ENCODE measurements at regions not wholly inside any gene's neighbourhood (a gene's known extent, or its start where the extent isn't known, plus 50 kb on each side); places are given as distances from the start of the nearest gene placed in this dataset.
A peak's percentile ranks its signal among the peaks of the same experiment; 100 is the strongest.

DNA sequence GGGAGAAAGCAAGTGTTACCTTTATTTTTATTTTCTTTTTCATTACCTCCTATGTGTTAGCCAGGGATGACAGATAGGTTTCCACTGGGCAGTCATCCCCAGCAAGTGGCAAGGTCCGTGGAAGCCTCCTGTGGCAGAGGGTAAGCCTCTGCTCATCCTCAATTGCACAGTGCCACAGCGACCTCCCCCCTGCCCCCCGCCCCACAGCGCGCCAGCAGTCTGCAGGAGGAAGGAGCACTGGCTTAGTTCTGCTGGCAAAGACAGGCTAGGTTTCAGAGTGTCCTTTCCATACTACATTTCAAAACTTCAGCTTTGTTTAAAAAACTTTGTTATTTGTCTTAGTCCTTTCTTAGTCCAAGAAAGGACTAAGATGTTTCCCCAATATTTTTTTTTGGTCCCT, 194.7 kb downstream of the EXOC5 start:
- no peak for TF ChIP-seq CTCF (IDR thresholded peaks at IDR 0.05; ENCODE audit: borderline replicate concordance, insufficient read depth, low read depth, low read length)
- no peak overlapping the region for H3K4me3 ChIP-seq (ENCODE audit: low read depth, low read length)

DNA sequence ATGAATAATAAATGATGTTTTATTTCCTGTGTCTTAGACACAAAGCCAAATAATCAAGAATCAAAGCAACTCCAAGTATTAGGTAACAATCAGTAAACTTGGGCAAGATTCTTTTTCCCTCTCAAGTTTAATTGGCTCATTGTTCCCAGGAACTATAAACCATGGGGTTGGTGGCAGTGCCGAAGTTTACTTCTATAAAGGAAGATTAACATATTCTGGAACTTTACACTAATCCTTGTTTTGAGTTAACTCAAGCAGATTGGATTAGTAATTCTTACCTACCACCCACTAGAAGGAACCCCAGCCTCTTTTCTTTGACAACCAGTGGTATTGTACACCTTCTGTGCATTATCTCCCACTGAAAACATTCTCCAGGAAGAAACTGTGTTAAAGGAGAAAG, 197.1 kb downstream of the EXOC5 start:
- no peak for TF ChIP-seq CTCF (IDR thresholded peaks at IDR 0.05; ENCODE audit: borderline replicate concordance, insufficient read depth, low read depth, low read length)

GRCh38 chr14:57069702-57070101, 199.0 kb downstream of the EXOC5 start:
- TF ChIP-seq CTCF (IDR thresholded peaks at IDR 0.05; ENCODE audit: borderline replicate concordance, insufficient read depth, low read depth, low read length) = no peak
- no peak overlapping the region for H3K4me3 ChIP-seq (ENCODE audit: low read depth, low read length)

More for the DNA sequence above, 197.1 kb downstream of the EXOC5 start:
- no peak overlapping the region for H3K4me3 ChIP-seq (ENCODE audit: low read depth, low read length)

GRCh38 chr14:57068511-57068910, 200.2 kb downstream of the EXOC5 start:
- no peak overlapping the region for H3K4me3 ChIP-seq (ENCODE audit: low read depth, low read length)
- no peak for TF ChIP-seq CTCF (IDR thresholded peaks at IDR 0.05; ENCODE audit: borderline replicate concordance, insufficient read depth, low read depth, low read length)

GRCh38 chr14:57066887-57067513, 201.7 kb downstream of the EXOC5 start:
- TF ChIP-seq CTCF (IDR thresholded peaks at IDR 0.05; ENCODE audit: borderline replicate concordance, insufficient read depth, low read depth, low read length) = peak; percentile 75
- H3K4me3 ChIP-seq (ENCODE audit: low read depth, low read length) = no peak overlapping the region

- TF ChIP-seq CTCF (IDR thresholded peaks at IDR 0.05; ENCODE audit: borderline replicate concordance, insufficient read depth, low read depth, low read length) = no peak
Observed at GRCh38 chr14:57066463-57066862, 202.2 kb downstream of the EXOC5 start.

DNA sequence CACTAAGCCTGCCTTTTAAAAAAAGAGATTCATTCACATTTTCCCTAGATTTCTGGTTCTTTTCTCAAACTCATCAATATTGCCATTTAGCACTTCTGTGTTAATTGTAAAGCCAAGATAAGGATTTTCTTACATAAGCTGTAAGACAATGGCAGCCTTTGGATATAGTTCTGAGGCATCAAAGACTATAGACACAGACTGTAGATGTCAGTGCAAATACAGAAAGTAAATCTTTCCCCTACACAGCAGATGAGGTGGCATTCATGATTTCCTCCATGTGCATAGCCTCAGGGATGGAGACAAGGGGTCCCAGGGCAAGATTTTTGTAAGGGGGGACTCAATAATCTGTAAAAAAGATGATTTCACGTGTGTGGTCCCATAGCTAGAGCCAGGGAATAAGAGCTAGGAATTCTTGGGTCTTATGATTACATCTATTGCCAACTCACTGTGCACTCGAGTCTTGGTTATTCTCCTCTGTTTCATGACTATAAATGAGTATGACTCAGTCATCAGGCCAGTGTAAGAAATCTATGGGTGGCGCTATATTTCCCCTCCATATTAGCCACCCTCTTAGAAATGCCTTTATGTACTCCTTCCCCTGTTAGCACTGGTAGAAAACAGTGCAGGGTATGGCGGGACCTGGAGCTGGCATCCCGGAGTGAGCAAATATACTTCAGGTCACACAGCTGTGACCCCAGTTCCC, 207.5 kb downstream of the EXOC5 start:
- TF ChIP-seq CTCF (IDR thresholded peaks at IDR 0.05; ENCODE audit: borderline replicate concordance, insufficient read depth, low read depth, low read length) = no peak
- no peak overlapping the region for H3K4me3 ChIP-seq (ENCODE audit: low read depth, low read length)

More at GRCh38 chr14:57066463-57066862, 202.2 kb downstream of the EXOC5 start:
- H3K4me3 ChIP-seq (ENCODE audit: low read depth, low read length) = no peak overlapping the region

Data from GM12875 (cell line).